Limb (tissue), 2 donors: ENCODE measurements at regions not wholly inside any gene's neighbourhood (a gene's known extent, or its start where the extent isn't known, plus 50 kb on each side); places are given as distances from the start of the nearest gene placed in this dataset.
"Not testable (repeated sequence)": the region's sequence is repeated elsewhere in the genome, so short reads cannot be mapped to it uniquely, and the experiment has no call there.

ENCODE experiments used
- DNase-seq, 2 donors: peaks; one replicate each; pipeline ENCODE4 v3.0.0-alpha.2; 2016; ENCODE audit errors: extremely low spot score in 2 of 2

DNA sequence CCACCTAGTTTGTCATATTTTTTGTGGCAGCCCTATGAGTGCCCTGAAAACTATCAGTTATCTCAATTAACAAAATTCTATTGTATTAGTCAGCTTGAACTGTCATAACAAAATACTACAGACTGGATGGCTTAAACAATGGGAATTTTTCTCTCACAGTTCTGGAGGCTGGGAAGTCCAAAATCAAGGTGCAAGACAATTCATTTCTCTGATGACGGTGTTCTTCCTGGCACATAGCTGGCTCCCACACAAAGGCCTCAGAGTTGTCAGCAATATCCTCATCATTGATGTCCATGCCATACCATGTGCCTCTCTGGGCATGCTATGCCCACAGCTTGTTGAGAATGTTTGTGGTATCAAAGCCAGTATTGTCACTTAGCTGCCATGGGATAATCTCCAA lies 691.9 kb downstream of the NR2F1-AS1 start:
- no peak for DNase-seq

DNA sequence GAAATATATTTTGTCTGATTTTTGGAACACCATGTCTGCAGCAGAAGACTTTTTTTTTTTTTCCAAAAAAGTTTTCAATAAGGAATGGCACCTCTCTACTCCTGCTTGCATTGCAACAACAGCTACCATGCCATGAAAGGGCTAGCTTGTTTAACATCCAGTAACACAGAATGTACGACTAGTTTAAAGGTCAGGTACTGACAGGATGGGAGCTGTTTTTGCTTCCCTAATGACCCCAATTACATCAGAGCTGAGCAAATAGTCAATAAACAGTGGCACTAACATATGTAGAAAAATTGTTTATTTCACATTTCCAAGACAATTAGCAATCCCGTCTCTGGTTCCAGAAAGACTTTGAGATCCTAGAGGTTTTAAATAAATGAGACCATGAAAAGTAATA lies 693.8 kb downstream of the NR2F1-AS1 start:
- DNase-seq = no peak

DNA sequence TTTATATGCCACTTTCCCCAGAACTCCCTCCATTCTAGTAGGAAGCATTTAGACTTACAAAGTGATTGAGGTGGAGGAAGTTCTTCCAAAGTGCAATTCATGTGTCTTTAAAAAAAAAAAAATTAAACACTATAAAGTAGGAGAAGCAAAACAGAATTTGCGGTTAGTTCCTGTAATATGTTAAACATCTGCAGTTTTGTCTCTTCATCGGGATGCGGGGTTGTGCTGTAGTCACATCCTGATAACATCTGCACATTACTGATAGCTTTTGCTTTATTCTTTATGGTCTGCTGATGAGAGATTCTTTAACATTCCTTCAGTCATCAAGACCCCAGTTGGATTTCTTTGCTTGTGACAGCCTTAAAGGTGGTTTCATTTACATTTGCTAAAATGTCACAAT lies 694.3 kb downstream of the NR2F1-AS1 start:
- no peak for DNase-seq

DNA sequence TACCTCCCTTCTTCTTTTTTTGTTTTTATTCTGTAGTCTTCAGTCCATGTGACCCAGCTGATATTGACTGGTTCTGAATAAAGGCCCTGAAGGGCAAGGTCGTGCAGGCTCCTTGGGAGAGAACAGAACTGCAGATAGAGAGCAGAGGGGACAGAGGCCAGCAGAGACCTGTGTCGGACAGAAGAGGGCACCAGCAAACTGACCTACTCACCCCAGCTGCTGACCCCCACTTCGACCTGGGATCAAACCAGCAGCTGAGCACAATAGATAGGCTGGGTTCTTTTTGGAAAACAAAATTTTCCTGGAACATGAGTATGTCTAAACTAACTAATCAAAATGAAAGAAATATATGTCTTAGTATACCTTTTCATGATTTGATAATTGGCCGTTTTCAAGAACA lies 695.1 kb downstream of the NR2F1-AS1 start:
- DNase-seq = no peak

DNA sequence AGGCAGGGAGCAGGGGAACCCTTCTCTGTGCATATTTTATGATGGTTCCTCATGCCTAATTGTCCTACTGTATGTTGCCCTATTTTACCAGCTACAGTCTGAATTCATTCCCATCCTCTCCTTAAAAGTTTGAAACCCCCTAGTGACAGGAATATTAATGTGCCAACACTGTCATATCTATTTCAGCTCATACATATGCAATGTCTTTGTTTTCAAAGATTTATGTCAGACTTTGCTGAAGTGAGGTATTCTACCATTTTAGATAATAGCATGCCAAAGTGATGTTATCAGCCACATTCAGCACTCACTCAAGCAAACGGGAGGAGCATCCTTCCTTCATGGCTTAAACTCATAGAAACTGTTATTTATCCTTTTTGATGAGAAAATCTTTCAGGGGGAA lies 696.5 kb downstream of the NR2F1-AS1 start:
- no peak for DNase-seq

DNA sequence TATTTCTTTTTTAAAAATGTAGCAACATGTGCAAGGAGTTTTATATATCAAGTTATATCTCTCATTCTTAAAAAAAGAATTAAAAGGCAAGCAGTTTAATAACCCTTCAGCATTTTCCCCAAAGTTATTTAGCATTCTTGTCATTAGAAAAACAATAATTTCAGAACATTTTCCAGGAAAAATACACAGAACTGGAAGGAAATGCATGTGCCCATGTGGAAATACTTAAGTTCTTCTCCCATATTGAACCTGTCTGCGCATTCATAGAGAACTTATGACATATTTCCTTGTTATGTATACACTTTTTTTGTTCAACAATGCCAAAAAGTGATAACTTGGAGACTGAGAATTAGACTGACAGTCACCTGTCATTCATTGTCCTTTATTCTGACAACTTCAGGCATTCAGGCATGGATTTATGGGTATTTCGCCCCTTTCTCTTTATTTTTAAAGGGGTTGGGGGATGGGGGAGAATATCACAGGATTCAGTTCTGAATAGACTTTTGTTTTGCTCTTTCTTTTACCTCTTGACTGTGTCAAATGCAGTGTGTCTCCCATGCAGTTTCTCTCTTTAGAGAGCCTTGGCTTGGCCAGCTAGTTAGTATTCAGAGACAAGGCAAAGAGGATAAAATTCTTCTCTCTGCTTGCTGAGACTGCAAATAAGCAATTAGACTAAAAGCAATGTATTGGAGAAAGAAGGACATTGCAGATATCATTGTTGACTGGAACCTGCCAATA lies 701.0 kb downstream of the NR2F1-AS1 start:
- peak in 1 of 2 donors; percentile 5 for DNase-seq

DNA sequence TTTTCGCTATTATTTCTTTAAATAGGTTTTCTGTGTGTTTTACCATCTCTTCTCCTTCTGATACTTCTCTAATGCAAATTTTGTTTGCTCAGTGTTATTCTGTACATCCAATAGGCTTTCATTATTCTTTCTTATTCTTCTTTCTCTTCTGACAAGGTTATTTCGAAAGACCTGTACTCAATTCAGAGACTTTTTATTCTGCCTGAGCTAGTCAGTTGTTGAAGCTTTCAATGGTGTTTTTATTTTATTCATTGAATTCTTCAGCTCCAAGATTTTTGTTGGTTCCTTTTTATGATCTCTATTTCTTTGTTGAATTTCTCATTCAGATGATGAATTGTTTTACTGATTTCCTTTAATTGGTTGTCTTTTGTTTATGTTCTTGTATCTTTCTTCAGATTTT lies 706.2 kb downstream of the NR2F1-AS1 start:
- no peak for DNase-seq

DNA sequence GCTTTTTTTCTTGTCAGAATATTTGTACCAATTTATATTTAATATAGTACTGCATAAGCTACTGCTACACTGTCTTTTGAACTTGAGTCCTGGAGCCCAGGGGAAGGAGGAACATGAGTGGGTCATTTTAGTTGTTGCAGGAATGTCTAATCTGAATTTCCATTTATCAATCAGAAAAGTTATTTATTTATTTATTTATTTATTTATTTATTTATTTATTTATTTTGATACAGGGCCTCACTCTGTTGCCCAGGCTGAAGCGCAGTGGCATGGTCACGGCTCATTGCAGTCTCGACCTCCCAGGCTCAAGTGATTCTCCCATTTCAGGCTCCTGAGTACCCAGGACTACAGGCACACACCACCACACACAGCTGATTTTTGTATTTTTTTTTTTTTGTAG lies 712.6 kb downstream of the NR2F1-AS1 start:
- no peak for DNase-seq

DNA sequence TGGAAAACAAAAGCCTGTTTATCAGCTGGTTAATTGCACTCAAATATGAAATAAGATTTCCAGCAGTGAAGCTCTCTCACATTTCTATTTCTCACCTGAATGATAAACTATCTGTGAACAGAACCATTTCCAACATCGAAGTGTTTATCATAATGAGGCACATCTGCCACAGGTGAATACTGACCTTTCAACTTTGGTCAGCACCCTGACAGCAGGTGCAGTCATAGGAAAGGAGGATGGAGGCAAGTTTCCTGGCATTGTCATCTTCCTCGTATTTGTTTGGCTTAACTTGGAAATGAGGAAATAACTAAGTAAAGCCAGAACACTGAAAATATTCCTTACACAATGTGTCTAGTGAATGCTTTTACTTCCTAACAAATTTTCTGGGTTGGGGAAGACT lies 716.4 kb downstream of the NR2F1-AS1 start:
- no peak for DNase-seq

DNA sequence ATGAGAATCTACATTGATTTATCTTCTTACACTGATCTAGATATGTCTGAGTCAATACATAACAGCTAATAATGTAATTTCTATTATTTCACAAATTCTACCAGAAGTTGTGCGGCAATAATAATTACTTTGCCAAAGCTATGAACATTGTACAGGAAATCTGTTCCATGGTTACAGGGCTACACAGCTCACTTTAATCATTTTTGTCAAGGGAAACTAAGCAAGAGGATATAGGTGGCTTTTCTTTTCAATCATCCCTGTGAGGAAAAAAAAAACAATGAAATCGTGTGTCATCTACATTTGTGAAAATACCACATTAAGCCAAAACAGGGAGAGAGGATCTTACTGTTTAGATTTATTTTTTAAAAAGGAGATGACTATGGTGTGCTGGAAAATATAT lies 717.4 kb downstream of the NR2F1-AS1 start:
- no peak for DNase-seq

DNA sequence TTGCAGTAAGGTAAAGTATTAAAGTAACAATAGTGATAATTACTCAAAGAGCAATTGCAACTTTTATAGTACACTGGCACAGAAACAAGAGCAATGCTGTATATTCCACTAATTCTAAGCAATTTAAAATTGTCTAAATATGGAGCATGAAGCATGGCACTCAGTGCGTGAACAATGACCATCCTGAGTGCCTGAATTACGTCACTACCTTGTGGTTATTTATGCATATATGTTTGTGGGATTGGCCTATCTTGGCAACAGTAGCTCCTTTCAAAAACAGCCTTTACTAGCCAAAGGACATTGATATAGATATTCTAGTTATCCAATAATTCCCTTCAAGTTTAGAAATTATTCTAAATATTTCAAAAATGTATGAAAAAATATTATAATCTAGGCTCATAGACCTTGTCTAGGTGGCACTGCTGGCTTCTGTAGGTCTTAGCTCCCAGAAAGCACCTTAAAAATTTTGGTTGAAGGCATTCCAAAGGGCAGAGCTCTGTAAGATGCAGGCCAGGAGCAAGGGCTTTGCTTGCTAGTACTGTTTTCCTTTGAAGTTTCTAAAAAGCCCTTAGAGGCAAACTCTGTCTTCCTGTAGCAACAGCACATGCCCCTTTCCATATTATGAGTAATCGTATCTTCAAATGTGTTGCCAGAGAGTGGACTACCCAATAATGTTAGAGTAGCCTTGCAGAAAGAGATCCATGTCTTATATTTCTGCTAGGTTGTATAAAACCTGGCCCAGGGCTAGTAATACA lies 719.3 kb downstream of the NR2F1-AS1 start:
- DNase-seq = no peak

DNA sequence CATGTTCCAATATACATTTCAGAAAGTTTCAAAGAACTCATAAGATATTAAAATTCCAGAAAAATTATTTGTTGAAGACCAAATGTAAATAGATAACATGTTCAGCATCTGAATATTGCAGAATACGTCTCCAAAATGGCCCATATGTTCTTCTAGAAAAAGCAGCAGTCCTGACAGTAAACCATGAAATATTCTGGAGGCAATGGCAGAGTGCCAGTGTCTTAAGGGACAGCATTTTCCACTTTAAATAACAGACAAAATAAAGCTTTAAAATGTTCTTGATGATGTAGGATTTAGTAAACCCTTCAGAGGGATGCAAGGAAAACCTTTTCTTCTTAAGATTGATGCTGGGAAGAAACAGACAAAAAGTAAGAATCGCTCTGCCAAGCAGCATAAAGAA lies 721.0 kb downstream of the NR2F1-AS1 start:
- no peak for DNase-seq

DNA sequence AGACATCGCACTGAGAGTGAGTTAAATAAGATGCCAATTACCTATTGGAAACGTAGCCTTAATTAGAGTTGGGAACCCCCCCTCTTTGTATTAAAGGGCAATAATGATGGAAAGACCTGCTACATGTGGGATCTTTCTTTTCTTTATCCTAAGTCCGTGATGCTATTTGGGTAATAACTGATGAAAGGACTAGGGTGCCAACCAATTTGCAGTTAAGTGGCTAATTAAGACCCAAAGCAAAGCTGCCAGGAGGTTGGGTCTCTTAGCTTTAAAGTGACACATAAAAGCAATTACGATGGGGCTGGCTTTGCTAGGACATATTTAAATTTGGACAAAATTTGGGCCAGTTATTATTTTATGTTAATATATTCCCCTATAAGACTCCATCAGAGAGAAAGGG lies 728.8 kb downstream of the NR2F1-AS1 start:
- no peak for DNase-seq

DNA sequence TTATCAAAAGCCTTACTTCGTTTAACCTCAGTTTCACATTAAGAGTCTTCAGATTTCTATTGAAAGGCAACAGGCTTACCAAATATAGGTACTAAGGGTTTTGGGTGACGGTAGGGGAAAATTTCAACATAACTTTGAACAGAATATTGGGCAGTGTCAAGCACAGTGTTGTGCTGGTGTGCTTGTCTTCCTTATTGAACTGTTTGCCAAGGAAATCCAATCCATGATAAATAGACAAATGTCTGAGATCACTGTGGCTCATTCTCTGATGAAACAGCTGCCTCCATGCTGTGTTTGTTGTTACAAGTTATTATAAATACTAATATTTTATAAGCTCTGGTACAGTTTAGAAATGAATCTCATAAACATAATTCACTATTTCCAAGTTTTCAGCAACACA lies 730.1 kb downstream of the NR2F1-AS1 start:
- no peak for DNase-seq

DNA sequence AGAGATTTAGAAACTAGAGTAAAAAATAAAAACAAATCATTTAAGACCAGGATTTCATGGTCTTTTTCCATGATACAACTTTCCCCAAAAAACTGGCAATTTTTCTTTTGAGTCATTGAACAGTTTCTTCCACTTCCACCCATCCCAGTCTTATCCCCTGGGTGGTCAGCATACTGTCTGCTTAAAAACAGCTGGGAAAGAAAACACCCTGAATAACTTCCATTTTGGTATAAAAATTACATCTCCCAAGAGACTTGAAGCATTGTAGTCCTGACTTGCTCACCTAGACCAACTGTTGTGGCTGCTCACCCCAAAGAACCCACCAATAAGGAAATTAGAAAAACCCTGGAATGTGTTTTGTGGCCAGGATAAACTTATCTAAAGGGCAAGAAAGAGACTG lies 731.3 kb downstream of the NR2F1-AS1 start:
- DNase-seq = no peak

DNA sequence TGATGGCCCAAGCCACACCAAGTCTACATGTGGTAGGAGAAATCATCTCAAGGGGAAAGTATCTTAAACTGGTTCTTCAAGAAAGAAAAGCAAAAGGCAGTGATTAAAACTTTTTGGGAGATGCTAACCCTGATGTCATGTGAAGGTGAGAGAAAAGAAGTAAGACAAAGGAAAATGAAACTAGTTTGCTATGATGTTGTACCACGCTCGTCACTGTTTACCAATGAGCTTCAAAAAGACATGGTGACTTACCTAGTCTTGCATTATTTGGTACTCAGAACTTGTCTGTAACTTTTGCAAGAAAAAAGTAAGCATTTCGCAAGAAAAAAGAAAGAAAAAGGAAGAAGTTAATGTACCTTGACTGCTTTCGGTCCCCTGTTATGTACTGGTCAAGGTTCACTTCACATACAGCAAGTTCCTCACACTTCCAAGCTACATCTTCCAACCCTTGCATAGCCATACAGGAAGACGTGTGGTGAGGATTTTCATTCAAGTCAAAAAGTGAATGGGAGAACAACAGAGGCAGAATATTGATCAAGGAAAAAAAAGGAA lies 739.3 kb downstream of the NR2F1-AS1 start:
- no peak for DNase-seq

DNA sequence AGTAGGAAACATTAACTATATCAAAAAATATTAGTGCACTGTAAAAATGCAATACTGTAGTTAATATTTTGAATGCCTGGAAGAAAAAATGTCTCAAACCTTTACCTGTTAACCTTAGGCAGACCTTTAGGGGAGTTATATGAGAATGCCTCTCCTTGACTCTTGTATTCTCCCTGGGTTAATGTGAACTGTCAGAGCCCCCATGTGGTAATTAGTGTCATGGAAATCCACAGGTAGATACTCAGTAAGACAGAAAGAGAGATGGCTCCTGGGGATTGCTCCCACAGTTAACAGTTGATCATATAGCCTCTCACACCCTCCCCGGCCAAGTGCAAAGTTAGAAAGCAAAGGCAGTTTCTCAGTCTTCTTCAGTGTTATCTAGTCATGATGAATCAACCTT lies 742.8 kb downstream of the NR2F1-AS1 start:
- no peak for DNase-seq

DNA sequence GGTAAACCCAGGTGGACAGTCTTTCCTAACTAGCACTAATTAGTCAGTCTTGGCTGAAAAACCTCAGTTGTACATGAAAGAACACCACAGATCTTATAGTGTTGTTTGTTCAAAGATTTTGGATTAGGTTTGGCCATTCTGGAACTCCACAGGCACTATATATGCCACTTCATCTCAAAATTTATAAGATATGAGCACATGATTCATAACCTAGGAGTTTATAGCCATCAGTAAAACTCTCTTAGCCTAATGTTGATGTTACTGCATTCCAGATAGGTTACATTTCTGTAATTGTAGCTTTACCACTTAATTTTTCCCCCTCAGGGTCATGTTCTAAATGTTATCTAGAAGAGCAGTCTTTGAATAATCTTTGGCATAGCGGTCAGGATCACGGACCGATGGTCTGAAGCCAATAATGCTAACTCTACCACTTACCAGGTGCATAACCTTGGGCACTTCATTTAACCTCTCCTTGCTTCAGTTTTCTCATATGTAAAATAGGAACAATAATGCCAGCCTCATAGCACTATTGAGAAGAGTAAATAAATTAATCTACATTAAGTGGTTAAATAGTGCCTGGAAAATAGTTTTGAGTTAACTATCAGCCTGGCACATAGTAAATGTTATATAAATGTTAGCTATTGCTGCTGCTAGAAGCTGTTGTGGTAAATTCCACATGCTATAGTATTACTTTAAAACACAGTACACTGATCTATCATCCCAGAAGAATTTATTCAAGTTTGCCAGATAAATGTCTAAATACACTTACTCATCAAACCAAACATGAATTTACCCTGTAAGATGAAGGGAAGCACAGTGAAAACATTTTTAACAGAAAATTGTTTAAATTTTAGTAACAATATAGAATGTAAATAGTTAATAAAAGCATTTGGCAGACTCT lies 743.9 kb downstream of the NR2F1-AS1 start:
- no peak for DNase-seq

DNA sequence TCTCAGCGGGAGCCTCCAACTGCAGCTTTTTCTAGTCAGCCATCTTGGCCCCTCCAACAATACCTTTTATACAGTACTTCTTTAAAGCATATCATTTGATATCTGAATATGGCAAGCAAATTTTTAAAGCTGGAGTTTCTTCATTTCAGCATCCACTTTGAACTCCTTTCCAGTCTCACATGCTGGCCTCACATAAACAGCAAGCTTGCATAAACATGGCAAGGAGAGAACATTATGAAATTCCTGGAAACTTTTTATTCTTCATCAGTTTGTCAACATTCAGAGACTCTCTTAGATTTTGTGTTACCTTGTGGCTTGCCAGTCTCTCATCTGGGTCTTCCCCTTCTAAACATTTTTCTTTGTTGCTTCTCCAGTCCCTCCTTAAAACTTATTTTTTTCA lies 745.3 kb downstream of the NR2F1-AS1 start:
- DNase-seq = no peak

DNA sequence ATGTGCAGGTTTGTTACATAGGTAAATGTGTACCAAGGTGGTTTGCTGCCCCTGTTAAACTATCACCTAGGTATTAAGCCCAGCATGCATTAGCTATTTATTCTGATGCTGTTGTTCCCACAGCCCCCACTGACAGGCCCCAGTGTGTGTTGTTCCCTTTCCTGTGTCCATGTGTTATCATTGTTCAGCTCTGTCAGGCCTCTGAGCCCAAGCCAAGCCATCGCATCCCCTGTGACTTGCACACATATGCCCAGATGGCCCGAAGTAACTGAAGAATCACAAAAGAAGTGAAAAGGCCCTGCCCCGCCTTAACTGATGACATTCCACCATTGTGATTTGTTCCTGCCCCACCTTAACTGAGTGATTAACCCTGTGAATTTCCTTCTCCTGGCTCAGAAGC lies 757.5 kb downstream of the NR2F1-AS1 start:
- not testable (repeated sequence) for DNase-seq

DNA sequence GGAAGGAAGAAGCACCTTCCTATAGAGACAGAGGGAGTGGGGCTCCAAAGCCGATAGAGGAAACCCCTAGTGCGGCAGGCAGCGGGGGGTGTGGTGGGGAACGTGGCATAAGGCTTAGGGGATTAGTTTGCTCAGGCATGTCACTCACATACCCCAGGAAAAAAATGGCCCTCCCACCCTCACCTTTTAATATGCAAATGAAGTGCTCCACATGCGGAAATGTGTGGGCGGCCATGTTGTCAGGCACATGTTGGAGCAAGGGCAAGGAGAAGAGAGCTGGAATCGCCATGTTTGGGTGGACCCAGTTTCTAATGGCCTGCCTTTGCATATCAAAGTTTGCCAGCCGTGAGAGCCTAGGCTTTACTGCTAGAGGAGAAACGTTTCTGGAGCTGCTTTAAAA lies 758.8 kb downstream of the NR2F1-AS1 start:
- no peak for DNase-seq
